ENCODE measurements at regions not wholly inside any gene's neighbourhood (a gene's known extent, or its start where the extent isn't known, plus 50 kb on each side); places are given as distances from the start of the nearest gene placed in this dataset.

DNA sequence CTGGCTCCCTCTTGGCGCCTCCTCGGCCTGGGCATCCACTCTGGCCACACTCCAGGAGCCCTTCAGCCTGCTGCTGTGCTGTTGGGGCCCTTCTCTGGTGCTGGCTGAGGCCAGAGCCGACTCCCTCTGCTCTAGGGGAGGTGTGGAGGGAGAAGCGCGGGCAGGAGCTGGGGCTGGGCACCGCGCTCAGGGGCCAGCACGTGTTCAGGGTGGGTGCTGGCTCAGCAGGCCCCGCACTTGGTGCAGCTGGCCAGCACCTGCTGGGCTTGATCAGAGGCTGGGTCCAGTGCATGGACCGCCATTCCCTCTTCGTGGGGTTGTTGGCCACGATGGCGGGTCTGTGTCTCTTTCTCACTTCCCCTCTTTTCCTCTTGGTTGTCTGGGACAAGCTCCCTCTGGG, 2381.0 kb downstream of the LRRC4C start:
- Mint-ChIP-seq H3K36me3 (ENCODE audit: low read depth) (no peaks in the 10 kb centered on the region), H3K27ac (no peak overlapping the region), H3K4me3 (no peak overlapping the region), H3K9me3 (peaks cover 7% of the 10 kb centered on the region), H3K27me3 (ENCODE audit: insufficient read depth) (no peaks in the 10 kb centered on the region), H3K4me1 (peaks cover 11% of the 10 kb centered on the region)
- TF ChIP-seq, protein P1, sequence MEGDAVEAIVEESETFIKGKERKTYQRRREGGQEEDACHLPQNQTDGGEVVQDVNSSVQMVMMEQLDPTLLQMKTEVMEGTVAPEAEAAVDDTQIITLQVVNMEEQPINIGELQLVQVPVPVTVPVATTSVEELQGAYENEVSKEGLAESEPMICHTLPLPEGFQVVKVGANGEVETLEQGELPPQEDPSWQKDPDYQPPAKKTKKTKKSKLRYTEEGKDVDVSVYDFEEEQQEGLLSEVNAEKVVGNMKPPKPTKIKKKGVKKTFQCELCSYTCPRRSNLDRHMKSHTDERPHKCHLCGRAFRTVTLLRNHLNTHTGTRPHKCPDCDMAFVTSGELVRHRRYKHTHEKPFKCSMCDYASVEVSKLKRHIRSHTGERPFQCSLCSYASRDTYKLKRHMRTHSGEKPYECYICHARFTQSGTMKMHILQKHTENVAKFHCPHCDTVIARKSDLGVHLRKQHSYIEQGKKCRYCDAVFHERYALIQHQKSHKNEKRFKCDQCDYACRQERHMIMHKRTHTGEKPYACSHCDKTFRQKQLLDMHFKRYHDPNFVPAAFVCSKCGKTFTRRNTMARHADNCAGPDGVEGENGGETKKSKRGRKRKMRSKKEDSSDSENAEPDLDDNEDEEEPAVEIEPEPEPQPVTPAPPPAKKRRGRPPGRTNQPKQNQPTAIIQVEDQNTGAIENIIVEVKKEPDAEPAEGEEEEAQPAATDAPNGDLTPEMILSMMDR (conservative IDR thresholded peaks at IDR 0.05): no peak
- Histone ChIP-seq H3K4me1 (ENCODE audit: control insufficient read depth, insufficient read depth, low read length) (peaks cover 5% of the 10 kb centered on the region), H3K9me3 (ENCODE audit: control insufficient read depth, low read length) (peaks cover 5% of the 10 kb centered on the region), H3K27ac (ENCODE audit: low read depth, low read length) (no peak overlapping the region), H3K4me3 (ENCODE audit: low read length) (no peak overlapping the region), H3K36me3 (ENCODE audit: control insufficient read depth, insufficient read depth, low read length) (no peaks in the 10 kb centered on the region), H3K27me3 (ENCODE audit: control insufficient read depth, insufficient read depth, low read length, poor library complexity, severe bottlenecking) (no peaks in the 10 kb centered on the region), H3K9ac (ENCODE audit: extremely low read depth, low read length, poor library complexity, severe bottlenecking) (no peak overlapping the region)
- 96 to 100% methylated on average over 1 to 13 of the region's 13 CpGs for WGBS, 2 experiments (ENCODE audit: insufficient coverage in 1 of 2, insufficient read length in 1 of 2)
- DNase-seq: no peak

DNA sequence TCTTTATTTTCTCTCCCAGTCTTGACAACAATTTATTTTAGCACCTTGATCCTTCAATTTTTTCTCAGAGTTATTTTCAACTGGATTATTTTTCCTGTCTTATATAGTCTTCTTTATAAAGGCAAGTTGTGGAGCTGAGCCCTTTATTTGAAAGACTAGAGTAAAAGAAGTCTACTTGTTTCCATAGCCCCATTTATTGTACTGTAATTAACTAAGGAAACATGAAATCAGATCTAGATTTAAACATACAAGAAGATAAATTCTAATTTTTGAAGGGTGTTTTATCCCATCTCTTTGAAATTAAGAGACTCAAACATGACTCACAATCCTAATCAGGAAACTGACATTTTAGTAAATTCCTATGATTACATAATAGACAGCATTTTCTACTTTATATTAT, 2421.8 kb downstream of the LRRC4C start:
- no peak for DNase-seq
- TF ChIP-seq, protein P1 (conservative IDR thresholded peaks at IDR 0.05): no peak

DNA sequence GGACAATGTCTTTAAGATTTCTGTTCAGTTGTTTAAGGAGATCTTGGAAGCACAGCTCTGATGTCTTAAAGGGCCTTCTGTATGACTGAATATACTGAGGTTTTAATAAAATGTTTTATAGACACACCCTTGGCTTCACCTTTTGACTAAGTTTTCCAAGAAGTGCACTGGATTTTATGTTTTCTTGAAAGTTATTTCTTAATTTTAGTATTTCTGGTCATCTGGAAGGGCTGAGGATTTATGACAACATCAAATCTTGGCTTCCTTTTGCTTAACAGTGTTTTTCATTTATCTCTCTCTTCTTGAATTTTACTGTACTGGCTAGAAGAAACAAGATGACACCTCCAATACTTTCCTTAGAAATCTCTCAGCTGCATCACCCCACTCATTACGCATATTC, 2423.4 kb downstream of the LRRC4C start:
- Histone ChIP-seq H3K4me3 (ENCODE audit: low read length) (no peak overlapping the region), H3K4me1 (ENCODE audit: control insufficient read depth, insufficient read depth, low read length) (no peaks in the 10 kb centered on the region), H3K9me3 (ENCODE audit: control insufficient read depth, low read length) (no peaks in the 10 kb centered on the region), H3K27me3 (ENCODE audit: control insufficient read depth, insufficient read depth, low read length, poor library complexity, severe bottlenecking) (no peaks in the 10 kb centered on the region), H3K36me3 (ENCODE audit: control insufficient read depth, insufficient read depth, low read length) (no peaks in the 10 kb centered on the region), H3K27ac (ENCODE audit: low read depth, low read length) (no peak overlapping the region), H3K9ac (ENCODE audit: extremely low read depth, low read length, poor library complexity, severe bottlenecking) (no peak overlapping the region)
- no peaks in the 10 kb centered on the region for H3K9me3 Mint-ChIP-seq
- H3K36me3 Mint-ChIP-seq (ENCODE audit: low read depth): no peaks in the 10 kb centered on the region
- WGBS, 2 experiments (ENCODE audit: insufficient coverage in 1 of 2, insufficient read length in 1 of 2): no CpG with 5 or more reads among the region's 1 CpG
- TF ChIP-seq, protein P1 (conservative IDR thresholded peaks at IDR 0.05): no peak
- no peak overlapping the region for H3K27ac Mint-ChIP-seq
- no peak for DNase-seq
- H3K27me3 Mint-ChIP-seq (ENCODE audit: insufficient read depth): no peaks in the 10 kb centered on the region
- no peaks in the 10 kb centered on the region for H3K4me1 Mint-ChIP-seq
- H3K4me3 Mint-ChIP-seq: no peak overlapping the region

More for the DNA sequence above, 2421.8 kb downstream of the LRRC4C start:
- Histone ChIP-seq H3K9me3 (ENCODE audit: control insufficient read depth, low read length) (no peaks in the 10 kb centered on the region), H3K36me3 (ENCODE audit: control insufficient read depth, insufficient read depth, low read length) (no peaks in the 10 kb centered on the region), H3K27ac (ENCODE audit: low read depth, low read length) (no peak overlapping the region), H3K9ac (ENCODE audit: extremely low read depth, low read length, poor library complexity, severe bottlenecking) (no peak overlapping the region), H3K4me3 (ENCODE audit: low read length) (no peak overlapping the region), H3K27me3 (ENCODE audit: control insufficient read depth, insufficient read depth, low read length, poor library complexity, severe bottlenecking) (no peaks in the 10 kb centered on the region), H3K4me1 (ENCODE audit: control insufficient read depth, insufficient read depth, low read length) (no peaks in the 10 kb centered on the region)
- Mint-ChIP-seq H3K36me3 (ENCODE audit: low read depth) (no peaks in the 10 kb centered on the region), H3K27me3 (ENCODE audit: insufficient read depth) (no peaks in the 10 kb centered on the region), H3K4me1 (no peaks in the 10 kb centered on the region), H3K27ac (no peak overlapping the region), H3K4me3 (no peak overlapping the region), H3K9me3 (no peaks in the 10 kb centered on the region)
